NCI-H146 treated with DMSO at 0.1 percent for 48 hours (cell line): ENCODE measurements at regions not wholly inside any gene's neighbourhood (a gene's known extent, or its start where the extent isn't known, plus 50 kb on each side); places are given as distances from the start of the nearest gene placed in this dataset.

Source experiments
- DNase-seq: peaks from one replicate; lab custom pipeline; 2025; ENCODE audit not compliant: unreplicated experiment; lab: John Stamatoyannopoulos, UW

- DNase-seq, result no peak
Measured at GRCh38 chr6:134379076-134379475, 61.2 kb upstream of the SGK1 start.

DNA sequence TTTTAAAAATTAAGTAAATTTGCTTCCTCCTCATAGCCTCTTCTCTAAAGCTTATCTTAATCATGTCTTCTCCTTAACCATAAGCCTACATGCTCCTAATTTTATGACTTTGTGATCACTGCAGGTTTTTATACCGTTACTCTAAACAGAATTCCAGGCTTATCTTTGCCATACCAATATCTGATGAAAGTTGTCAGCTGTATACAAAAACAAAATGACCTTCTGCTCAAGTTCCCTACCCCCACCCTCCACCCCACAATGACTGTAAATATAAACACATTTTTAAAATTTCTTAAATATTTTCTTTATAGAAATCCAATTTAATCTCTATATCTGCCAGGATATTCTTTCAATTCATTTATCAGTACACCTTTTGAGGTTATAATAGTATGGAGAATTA lies 60.5 kb upstream of the SGK1 start:
- DNase-seq, result no peak

GRCh38 chr6:134376785-134377184 lies 58.9 kb upstream of the SGK1 start:
- no peak for DNase-seq

DNA sequence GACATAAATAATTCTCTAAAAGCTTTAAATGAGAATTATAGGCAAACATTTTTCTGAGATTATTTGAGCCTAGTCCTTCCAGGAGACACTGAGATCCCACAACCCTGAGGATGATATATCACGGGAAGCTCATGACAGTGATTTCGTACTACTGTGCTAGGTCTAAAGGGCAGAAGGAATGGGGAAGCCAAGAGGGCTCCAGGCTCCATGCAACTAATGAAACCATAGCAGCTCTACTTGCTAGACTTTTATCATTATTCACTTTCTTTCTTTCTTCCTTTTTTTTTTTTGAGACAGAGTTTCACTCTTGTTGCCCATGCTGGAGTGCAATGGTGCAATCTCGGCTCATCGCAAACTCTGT lies 57.3 kb upstream of the SGK1 start:
- DNase-seq, result no peak

- DNase-seq, result no peak
Measured at GRCh38 chr6:134374491-134375219, 56.7 kb upstream of the SGK1 start.

DNA sequence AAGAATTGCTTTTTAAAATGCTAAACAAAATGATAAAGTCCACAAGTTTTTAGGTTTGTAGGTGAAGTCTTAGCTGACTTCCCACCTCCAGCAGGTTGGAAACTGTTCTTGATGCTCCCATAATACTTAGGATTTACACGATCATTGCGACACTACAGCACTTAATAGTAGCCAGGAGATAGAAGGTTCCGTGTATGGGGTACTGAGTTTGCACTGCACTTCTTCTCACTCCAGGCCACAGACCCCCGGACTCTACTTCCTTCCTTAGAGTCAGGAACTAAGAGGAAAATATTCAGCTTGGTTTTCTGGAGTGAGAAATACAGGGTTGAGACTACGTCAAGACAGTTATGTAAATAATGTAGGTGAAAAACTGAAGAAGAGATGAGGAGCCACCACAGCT lies 56.1 kb upstream of the SGK1 start:
- DNase-seq, result no peak

- no peak for DNase-seq
Measured at GRCh38 chr6:134373282-134373922, 55.5 kb upstream of the SGK1 start.

DNA sequence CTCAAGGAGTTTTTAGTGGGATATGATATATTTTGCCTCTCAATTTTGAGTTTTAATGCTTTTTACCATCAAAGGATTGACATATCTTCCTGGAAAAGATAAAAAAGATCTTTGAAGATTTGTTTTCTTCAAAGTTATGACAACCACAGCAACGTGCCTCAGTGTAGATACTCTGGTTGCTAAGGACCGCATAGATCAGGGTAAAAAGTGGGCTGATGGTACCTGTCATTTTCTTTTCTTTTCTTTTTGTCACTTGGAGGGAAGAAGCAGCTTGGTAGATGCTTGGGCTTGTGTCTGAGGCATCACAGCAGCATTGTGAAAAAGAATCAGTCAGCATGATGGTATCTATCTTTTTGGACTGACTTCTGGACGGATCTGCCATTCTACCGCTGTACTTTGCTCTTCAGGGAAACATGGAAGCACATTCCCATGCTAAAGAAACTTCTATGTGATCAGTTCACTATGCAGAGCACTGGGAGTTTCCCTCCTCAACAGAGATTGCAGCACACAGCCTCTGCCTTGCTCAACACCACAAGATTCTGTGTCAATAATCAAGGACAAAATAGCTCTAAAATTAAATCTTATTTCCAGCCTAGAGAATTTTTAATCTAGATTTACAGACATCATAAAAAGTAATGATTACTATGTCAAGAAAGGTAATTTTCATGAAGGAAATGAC lies 54.8 kb upstream of the SGK1 start:
- no peak for DNase-seq

DNA sequence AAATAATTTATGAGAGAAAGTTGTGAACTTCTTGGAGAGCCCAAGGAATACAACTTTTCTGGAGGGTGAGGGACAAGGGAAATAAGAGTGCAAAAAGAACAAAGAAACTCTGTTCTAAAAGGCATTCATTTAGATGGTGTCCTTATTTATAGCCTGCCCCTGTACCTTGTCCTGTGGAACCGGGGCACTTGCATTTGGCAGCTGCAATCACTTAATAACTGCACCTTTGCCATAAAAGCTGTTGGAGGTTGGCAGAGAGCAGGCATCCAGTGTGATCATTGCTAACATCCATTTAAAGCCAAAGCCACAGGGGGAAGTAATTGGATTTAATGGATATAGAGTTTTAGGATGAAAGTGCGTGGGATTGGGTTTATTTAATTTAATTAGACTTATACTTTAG lies 50.8 kb upstream of the SGK1 start:
- no peak for DNase-seq
